Smooth muscle cell (in vitro differentiated cells): ENCODE measurements at regions not wholly inside any gene's neighbourhood (a gene's known extent, or its start where the extent isn't known, plus 50 kb on each side); places are given as distances from the start of the nearest gene placed in this dataset.

Source experiments
- DNase-seq: peaks from one replicate; lab custom pipeline; 2025; ENCODE audit not compliant: unreplicated experiment; lab: John Stamatoyannopoulos, UW
- H2AFZ ChIP-seq: fragments of 200-600 bp; sonication (generic); 2 replicates; pipeline ENCODE4 v1.6.0; 2016; ENCODE audit warnings: antibody characterized with exemption, low read depth, mild to moderate bottlenecking
- H3F3A ChIP-seq: fragments of 200-600 bp; sonication (generic); 2 replicates; pipeline ENCODE4 v1.6.0; 2017; ENCODE audit warnings: antibody characterized with exemption, low read depth
- H3K27ac ChIP-seq: fragments of 200-600 bp; sonication (generic); 2 replicates; pipeline ENCODE4 v1.5.1; 2016; ENCODE audit warnings: low read depth, mild to moderate bottlenecking
- H3K27me3 ChIP-seq: fragments of 200-600 bp; sonication (generic); 2 replicates; pipeline ENCODE4 v1.6.1; 2016; ENCODE audit warnings: low read depth, mild to moderate bottlenecking
- H3K36me3 ChIP-seq: fragments of 200-600 bp; sonication (generic); 2 replicates; pipeline ENCODE4 v1.5.1; 2016; ENCODE audit warnings: low read depth
- H3K4me1 ChIP-seq: fragments of 200-600 bp; sonication (generic); 2 replicates; pipeline ENCODE4 v1.5.1; 2016; ENCODE audit warnings: low read depth
- H3K4me2 ChIP-seq: fragments of 200-600 bp; sonication (generic); 2 replicates; pipeline ENCODE4 v1.6.0; 2016; ENCODE audit warnings: mild to moderate bottlenecking
- H3K4me3 ChIP-seq: fragments of 200-600 bp; sonication (generic); 2 replicates; pipeline ENCODE4 v1.5.1; 2016; ENCODE audit warnings: mild to moderate bottlenecking
- H3K79me2 ChIP-seq: fragments of 200-600 bp; sonication (generic); 2 replicates; pipeline ENCODE4 v1.6.0; 2016; ENCODE audit warnings: low read depth, mild to moderate bottlenecking
- H3K9ac ChIP-seq: fragments of 200-600 bp; sonication (generic); 2 replicates; pipeline ENCODE4 v1.6.0; 2016; ENCODE audit warnings: low read depth
- H3K9me3 ChIP-seq: fragments of 200-600 bp; sonication (generic); replicated peaks from 2 replicates; pipeline ENCODE4 v1.5.1; 2016; ENCODE audit warnings: low read depth
- H4K20me1 ChIP-seq: fragments of 200-600 bp; sonication (generic); 2 replicates; pipeline ENCODE4 v1.6.0; 2016; ENCODE audit warnings: low read depth
- WGBS: methylation state at CpG from one replicate; pipeline ENCODE4 v1.1.7; 2016; ENCODE audit warnings: low lambda C conversion rate; 5-methylcytosine and 5-hydroxymethylcytosine counted together
- TF ChIP-seq, protein P1 (sequence below): fragments of 200-600 bp; sonication (generic); IDR thresholded peaks from 2 replicates; pipeline ENCODE4 v1.5.1; 2017; ENCODE audit warnings: borderline replicate concordance, mild to moderate bottlenecking, antibody characterized with exemption; ENCODE audit not compliant: insufficient read depth, poor library complexity, severe bottlenecking

DNA sequence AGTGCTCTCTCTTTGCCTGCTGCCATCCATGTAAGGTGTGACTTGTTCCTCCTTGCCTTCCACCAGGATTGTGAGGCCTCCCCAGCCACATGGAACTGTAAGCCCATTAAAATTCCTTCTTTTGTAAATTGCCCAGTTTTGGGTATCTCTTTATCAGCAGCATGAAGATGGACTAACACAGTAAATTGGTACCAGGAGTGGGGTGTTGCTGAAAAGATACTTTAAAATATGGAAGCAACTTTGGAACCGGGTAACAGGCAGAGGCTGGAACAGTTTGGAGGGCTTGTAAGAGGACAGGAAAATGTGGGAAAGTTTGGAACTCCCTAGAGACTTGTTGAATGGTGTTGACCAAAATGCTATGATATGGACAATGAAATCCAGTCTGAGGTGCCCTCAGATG lies 63.8 kb upstream of the PPP1R9A start:
- Histone ChIP-seq H3K4me3 (no peak overlapping the region), H3K27ac (no peak overlapping the region), H3K9me3 (peaks cover 21% of the 10 kb centered on the region), H4K20me1 (no peaks in the 10 kb centered on the region), H3K79me2 (no peaks in the 10 kb centered on the region), H3K27me3 (no peaks in the 10 kb centered on the region), H3K4me2 (no peak overlapping the region), H3K9ac (no peak overlapping the region), H2AFZ (no peak overlapping the region), H3K36me3 (no peaks in the 10 kb centered on the region), H3F3A (no peaks in the 10 kb centered on the region), H3K4me1 (no peaks in the 10 kb centered on the region)
- DNase-seq: no peak
- WGBS: 88% methylated on average over 1 of the region's 1 CpG
- TF ChIP-seq, protein P1, sequence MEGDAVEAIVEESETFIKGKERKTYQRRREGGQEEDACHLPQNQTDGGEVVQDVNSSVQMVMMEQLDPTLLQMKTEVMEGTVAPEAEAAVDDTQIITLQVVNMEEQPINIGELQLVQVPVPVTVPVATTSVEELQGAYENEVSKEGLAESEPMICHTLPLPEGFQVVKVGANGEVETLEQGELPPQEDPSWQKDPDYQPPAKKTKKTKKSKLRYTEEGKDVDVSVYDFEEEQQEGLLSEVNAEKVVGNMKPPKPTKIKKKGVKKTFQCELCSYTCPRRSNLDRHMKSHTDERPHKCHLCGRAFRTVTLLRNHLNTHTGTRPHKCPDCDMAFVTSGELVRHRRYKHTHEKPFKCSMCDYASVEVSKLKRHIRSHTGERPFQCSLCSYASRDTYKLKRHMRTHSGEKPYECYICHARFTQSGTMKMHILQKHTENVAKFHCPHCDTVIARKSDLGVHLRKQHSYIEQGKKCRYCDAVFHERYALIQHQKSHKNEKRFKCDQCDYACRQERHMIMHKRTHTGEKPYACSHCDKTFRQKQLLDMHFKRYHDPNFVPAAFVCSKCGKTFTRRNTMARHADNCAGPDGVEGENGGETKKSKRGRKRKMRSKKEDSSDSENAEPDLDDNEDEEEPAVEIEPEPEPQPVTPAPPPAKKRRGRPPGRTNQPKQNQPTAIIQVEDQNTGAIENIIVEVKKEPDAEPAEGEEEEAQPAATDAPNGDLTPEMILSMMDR: no peak

DNA sequence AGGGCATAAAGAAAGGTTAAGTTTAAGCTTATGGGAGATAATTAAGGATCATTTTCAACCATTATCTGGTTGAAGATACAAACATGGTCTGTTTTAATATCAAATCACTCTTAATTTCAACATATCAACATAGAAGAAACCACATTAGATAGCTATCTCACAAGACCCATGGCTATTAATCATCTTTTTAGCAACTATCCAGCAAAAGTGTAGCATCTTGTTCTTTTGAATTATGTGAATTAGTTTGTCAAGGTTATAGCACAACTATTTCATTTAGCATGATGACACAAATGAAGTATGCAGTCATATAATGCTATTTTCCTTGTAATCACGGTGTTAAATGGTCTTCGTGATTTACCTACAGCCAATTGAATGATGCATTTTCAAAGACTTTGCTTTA lies 58.9 kb upstream of the PPP1R9A start:
- no peaks in the 10 kb centered on the region for H3K36me3 ChIP-seq
- H3K9me3 ChIP-seq: peaks cover 8% of the 10 kb centered on the region
- H3K4me3 ChIP-seq: no peak overlapping the region
- TF ChIP-seq, protein P1: no peak
- no peak for DNase-seq
- H4K20me1 ChIP-seq: no peaks in the 10 kb centered on the region
- no peaks in the 10 kb centered on the region for H3K27me3 ChIP-seq
- no peaks in the 10 kb centered on the region for H3K79me2 ChIP-seq
- H3K9ac ChIP-seq: no peak overlapping the region
- no peaks in the 10 kb centered on the region for H3K4me1 ChIP-seq
- H2AFZ ChIP-seq: no peak overlapping the region
- no peak overlapping the region for H3K27ac ChIP-seq
- no peaks in the 10 kb centered on the region for H3F3A ChIP-seq
- 98% methylated on average over 2 of the region's 2 CpGs for WGBS
- H3K4me2 ChIP-seq: no peak overlapping the region

DNA sequence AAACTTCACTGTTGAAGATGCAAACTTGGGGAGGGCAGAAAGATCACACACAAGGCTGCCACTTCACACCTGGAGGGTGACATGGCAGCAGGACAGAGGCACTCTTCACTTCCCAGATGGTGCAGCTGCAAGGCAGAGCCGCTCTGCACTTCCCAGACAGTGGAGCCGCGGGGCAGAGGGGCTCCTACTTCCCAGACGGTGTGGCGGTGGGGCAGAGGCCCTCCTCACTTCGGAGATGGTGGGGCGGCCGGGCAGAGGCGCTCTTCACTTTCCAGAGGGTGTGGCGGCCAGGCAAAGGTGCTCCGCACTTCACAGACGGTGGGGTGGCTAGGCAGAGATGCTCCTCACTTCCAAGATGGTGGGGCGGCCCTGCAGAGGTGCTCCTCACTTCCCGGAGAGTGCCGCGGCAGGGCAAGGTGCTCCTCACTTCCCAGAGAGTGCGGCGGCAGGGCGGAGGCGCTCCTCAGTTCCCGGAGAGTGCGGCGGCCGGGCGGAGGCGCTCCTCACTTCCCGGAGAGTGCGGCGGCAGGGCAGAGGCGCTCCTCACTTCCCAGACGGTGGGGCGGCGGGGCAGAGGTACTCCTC lies 58.3 kb upstream of the PPP1R9A start:
- 97% methylated on average over 33 of the region's 33 CpGs for WGBS
- H3K4me1 ChIP-seq: no peaks in the 10 kb centered on the region

More for the DNA sequence above, 58.3 kb upstream of the PPP1R9A start:
- no peaks in the 10 kb centered on the region for H3K27me3 ChIP-seq
- H3K4me2 ChIP-seq: no peak overlapping the region
- H3K79me2 ChIP-seq: no peaks in the 10 kb centered on the region
- no peaks in the 10 kb centered on the region for H3K36me3 ChIP-seq
- TF ChIP-seq, protein P1: no peak
- H3F3A ChIP-seq: no peaks in the 10 kb centered on the region
- no peak overlapping the region for H3K4me3 ChIP-seq
- H2AFZ ChIP-seq: no peak overlapping the region
- H4K20me1 ChIP-seq: no peaks in the 10 kb centered on the region
- no peak for DNase-seq
- peaks cover 3% of the 10 kb centered on the region for H3K9me3 ChIP-seq
- H3K27ac ChIP-seq: no peak overlapping the region
- no peak overlapping the region for H3K9ac ChIP-seq
